H1 (cell line): ENCODE measurements at regions not wholly inside any gene's neighbourhood (a gene's known extent, or its start where the extent isn't known, plus 50 kb on each side); places are given as distances from the start of the nearest gene placed in this dataset.

Source experiments
- GTF2F1 ChIP-seq: IDR thresholded peaks from 2 replicates; pipeline ENCODE4 v1.6.1; 2012; ENCODE audit warnings: low read depth, low read length, improper control_type of control experiment, borderline replicate concordance
- HDAC2 ChIP-seq, 2 experiments: fragments of 300-600 bp in 1 of 2; sonication (generic) in 1 of 2; IDR thresholded peaks; 2 replicates each; pipeline ENCODE4 v1.6.1; 2011 to 2012; ENCODE audit warnings: low read depth in 2 of 2, low read length in 2 of 2, mild to moderate bottlenecking in 2 of 2, moderate library complexity in 2 of 2, borderline replicate concordance in 1 of 2, inconsistent platforms in 1 of 2
- RXRA ChIP-seq: IDR thresholded peaks from 2 replicates; pipeline ENCODE4 v1.6.1; 2011; ENCODE audit warnings: low read depth, mild to moderate bottlenecking, low read length, moderate library complexity; ENCODE audit not compliant: insufficient read depth

DNA sequence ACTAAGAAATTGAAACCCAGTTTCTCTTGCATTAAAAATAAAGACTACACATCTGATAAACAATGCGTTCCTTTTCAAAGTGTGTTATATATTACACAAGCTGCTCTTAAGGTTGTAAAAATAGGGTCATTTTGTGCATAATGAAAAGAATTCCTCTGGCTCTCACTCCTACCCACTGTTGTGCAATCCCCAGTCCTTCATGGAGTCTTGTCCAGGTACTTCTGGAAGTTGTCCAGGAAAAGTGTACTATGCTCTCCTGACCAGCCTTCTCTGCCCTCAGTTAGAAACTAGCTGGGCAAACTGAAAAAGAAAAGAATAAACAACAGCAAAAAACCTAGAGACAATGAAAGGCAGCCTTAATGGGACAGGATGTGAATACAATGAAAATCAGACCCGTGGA lies 345.5 kb upstream of the PAPPA start (continued):
- TF ChIP-seq RXRA (no peak), HDAC2 (IDR thresholded peaks at IDR 0.05; ENCODE audit: borderline replicate concordance in 1 of 2, low read depth in 2 of 2, low read length in 2 of 2) (no peak), GTF2F1 (no peak)
